GM18508 (cell line): ENCODE measurements at regions not wholly inside any gene's neighbourhood (a gene's known extent, or its start where the extent isn't known, plus 50 kb on each side); places are given as distances from the start of the nearest gene placed in this dataset.

Experiments
- ATAC-seq: cut with Tn5 transposase; IDR thresholded peaks from one replicate; pipeline ENCODE4 v1.9.1; 2021; ENCODE audit warnings: moderate number of reproducible peaks; ENCODE audit not compliant: insufficient read depth, unreplicated experiment

DNA sequence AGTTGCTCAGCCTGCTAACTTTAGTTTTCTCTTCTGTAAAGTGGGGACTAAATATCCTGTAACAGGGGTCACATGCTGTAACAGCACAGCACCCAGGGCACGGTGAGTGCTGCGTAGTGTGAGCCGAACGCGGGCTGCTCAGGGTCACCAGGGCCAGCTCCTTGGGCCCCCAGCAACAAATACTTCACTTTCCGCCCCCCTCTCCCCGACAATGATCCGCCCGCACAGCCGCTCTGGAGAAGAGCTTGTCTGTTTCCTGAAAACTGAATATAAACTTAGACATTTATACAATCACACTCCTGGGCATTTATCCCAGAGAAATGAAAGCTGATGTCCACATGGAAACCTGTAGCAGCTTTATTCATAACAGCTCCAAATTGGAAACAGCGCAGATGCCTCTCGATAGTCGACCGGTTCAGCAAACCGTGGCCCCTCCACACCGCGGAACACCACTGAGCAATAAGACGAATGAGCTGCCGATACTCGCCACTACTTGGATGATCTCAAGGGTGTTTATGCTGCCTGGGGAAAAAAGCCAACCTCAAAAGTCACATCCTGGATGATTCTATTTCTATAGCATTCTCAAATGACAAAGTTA, 267.2 kb downstream of the PARN start:
- no peak for ATAC-seq

DNA sequence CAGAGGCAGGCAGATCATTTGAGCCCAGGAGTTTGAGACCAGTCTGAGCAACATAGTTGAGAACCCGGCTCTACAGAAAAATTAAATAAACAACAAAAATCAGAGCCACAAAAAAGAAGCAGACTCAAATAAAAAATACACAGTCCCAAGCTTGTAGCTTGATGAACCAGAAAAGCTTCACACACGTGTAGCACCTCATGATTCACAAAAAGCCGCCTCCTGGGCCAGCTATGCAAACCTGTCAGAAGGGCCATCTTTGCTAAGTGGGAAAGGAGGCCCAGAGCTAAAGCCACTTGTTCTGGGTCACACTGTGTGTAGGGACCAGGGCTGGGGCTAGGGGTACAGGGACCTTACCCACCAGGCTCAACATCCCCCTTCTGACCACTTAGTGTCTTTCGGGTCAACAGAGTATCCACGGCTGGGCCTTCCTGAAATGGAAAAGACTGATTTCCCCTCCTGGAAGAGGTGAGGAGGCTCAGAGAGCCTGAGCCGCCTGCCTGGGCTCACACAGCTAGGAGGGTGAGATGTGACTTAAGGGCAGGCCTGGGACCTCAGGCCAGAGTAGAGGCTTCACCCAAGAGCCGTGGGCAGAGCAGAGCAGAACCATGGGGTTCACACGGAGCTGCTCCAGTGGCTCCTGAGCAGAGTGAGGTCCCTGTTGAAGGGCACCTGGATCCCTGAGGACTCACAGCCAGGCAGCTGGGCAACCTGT, 269.6 kb downstream of the PARN start:
- no peak for ATAC-seq

DNA sequence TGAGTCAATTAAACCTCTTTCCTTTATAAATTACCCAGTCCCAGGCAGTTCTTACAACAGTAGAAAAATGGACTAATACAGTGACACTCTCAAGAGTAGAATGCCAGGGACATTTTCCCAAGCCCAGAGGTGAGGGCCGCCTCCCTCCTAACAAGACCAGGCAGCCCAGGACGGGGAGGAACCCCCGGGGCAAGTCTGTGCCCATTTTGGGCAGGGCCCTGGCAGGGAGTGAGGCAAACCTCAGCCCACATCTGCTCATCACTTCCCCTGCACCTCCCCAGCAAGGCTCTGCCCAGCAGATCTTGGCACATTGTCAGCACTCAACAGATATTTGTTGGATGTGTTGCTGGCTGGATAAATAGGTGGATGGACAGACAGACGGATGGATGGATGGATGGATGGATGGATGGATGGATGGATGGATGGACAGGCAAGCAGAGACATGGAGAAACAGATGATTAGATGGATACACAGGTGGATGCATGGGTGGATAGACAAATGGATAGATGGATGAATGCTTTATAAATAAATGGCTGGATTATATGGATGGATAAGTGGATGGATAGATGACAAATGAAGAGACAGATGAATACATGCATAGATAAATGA, 271.3 kb downstream of the PARN start:
- no peak for ATAC-seq

DNA sequence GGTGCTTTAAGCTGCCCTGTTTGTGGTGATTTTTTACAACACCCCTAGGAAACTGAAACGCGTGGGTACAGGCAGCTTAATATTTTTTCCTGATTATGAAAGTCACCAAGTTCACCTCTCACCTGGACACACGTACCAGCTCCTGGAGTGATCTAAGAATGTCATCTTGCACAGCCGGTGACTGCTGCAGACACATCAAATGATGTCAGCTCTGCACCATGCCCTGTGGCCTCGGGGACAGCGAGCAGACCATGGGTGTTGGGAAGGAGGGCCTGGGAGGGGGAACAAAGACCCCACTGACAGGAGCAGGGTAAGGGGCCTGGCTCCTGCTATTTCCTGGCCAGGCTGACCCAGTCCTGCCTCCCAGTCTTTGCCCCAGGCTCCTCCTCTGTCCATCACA, 272.7 kb downstream of the PARN start:
- ATAC-seq, result no peak

DNA sequence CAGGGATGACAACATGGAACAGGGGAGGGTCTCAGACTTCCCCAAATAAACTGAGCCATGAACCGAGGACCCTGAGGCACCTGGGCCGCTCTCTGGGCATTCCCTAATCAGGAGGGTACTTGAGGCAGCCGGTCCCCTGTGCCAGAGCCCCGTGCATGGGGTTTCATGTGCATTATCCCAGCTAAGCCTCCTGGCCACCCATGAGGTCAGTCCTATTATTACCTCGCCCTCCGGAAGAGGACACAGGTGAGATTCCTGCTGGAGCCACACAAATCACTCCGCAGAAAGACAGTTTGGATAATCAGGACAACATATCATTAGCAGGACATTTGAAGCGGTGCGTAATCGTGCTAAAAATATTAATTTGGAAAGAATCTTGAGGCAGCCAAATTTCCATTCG, 274.0 kb downstream of the PARN start:
- ATAC-seq, result no peak

DNA sequence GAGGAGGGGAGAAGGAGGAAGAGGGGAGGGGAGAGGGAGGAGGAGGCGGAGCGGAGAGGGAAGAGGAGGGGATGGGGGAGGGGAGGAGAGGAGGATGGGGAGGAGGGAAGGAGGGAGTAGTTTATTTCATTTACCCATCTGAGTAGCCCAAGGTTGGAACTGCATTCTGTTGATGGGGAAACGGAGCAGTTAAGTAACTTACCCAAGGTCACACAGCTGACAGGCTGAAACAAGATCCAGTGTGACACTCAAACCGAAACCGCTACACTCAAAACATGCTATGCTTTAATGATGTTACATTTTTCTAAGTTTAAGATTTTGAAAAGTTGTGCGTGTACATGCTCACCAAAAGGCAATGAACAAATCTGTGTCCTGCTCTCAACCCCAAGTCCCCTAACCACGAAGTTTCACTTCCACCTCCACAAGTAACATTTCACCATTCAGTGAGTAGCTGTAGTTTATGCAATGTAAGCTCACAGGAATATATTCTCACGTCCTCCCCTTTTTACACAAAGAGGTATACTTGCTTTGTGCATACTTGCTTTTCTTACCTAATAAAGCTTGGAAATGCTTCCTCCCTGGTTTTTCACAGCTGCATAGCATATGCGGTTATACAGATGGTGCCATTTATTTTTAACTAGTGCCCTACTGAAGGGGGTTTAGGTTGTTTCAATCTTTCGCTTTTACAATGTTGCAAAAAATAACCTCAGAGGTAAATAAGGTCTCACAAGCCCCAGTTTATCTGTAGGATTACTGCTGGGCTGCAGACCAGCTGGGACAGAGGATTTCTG, 275.3 kb downstream of the PARN start:
- ATAC-seq, result peak; percentile 88

DNA sequence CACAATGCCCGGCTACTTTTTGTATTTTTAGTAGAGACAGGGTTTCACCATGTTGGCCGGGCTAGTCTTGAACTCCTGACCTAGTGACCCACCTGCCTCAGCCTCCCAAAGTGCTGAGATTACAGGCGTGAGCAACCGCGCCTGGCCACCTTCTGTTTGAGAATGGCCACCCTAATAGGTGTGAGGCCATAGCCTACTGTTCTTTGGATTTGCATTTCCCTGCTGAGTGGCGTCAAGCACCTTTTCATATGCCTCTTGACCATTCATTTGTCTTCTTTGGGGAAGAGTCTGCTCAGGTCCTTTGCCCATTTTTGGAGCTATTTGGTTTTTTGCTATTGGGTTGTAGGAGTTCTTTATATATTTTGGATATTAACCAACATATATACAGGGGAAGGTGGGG, 276.7 kb downstream of the PARN start:
- no peak for ATAC-seq

DNA sequence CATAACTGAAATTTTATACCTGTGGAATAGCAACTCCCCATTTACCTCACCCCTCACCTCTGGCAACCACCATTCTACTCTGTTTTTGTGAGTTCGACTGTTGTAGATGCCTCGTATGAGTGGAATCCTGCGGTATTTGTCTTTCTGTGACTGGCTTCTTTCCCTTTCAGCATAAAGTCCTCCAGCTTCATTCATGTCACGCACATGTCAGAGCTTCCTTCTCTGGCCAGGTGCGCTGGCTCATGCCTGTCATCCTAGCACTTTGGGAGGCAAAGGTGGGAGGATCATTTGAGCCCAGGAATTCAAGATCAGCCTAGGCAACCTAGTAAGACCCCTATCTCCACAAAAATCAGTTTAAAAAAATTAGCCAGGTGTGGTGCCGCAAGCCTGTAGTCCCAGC, 278.4 kb downstream of the PARN start:
- ATAC-seq, result no peak

DNA sequence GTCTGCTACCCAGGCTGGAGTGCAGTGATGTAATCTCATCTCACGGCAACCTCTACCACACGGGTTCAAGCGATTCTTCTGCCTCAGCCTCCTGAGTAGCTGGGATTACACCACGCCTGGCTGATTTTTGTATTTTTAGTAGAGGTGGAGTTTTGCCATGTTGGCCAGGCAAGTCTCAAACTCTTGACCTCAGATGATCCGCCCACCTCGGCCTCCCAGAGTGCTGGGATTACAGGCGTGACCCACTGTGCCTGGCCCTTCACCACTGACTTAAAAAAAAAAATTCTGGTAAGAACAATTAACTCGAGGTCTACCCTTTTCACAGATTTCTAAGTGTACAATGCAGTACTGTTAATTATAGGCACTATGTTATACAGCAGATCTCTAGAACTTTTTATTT, 279.4 kb downstream of the PARN start:
- no peak for ATAC-seq

DNA sequence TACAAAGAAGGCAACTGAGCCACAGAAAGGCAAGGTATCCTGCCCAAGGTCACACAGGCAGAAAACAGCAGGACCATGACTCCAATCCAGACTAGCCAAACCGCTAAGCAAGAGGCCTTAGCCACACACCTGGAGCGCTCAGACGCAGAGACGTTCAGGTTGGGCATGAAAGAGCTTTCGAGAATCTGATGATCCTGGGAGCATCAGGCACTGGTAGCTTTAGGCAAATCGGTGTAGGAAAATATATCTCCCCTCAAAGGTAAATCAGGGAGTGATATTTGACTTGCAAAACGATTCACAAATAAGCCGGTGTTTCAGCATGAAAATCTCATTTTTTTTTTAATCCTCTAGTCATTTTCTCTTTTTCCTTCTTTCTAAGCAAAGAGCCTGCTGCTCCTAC, 279.0 kb downstream of the MRTFB start:
- ATAC-seq, result no peak

DNA sequence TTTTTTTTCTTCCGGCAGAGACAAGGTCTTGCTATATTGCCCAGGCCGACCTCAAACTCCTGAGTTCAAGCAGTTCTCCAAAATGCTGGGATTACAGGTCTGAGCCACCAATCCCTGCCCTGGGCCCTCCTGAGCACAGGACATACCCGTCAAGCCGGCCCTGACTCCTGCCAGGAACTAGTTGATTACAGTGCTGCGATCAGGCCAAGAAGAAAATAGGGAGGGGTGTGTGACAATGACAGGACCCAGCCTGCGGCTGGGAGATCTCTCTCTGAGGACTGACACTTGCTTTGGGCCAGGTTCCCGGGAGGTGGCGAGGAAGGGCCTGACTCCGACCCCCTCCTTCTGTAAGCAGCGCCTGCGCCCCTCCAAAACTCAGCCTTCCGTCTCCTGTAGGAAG, 276.6 kb downstream of the MRTFB start:
- ATAC-seq, result no peak

DNA sequence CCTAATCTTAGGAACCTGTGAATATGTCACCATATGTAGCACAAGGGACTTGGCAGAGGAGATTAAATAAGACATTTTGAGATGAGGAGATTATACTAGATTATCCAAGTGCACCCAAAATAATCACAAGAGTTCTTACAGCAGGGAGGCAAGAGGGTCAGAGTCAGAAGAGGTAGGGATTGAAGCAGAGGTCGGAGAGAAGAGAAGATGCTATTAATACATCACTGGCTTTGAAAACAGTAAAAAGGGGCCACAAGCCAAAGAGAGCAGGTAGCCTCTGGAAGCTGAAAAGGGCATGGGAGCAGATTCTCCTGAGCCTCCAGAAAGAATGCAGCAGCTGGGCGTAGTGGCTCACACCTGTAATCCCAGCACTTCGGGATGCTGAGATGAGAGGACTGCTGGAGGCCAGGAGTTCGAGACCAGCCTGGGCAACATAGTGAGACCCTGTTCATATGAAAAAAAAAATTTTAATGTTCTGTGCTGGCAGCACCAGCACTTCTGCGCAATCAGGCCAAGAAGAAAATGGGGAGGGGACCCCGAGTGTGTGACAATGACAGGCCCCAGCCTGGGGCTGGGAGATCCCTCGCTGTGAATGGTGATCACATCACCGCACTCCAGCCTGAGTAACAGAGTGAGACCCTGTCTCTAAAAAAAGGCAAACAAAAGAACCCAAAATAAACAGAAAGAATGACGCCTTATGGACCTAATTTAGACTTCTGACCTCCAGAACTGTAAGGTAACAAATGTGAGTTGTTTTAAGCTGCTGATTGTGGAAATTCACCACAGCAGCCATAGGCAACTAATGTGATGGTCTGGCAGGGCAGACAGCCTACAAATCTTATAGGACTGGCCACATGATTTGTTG, 275.4 kb downstream of the MRTFB start:
- ATAC-seq, result no peak

DNA sequence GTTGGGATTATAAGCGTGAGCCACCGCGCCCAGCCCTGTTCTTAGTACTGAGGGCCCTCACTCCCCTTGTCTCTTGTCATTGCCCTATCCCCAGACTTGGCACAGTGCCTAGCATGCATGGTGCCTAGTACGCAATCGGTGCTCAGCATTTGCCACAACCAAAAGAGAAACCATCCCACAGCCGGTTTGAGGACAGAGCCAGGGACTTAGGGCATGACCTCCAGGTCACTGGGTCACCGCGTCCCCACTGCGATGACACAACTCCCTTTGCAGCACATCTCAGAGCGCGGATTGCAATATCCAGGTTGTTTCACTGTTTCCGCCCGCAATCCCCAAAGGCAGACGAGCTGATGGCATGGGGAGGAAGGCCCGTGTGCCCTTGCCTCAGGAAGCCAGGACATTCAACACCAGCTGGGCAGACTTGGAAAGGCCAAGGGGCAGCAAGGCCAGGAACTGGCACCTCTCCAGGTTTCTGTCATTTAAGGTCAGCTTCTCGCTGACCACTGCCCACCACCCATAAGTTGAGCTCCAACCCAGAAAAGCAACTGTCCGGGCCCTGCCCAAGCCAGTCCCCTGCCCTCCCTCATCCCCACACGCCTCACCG, 274.5 kb downstream of the MRTFB start:
- ATAC-seq, result no peak

DNA sequence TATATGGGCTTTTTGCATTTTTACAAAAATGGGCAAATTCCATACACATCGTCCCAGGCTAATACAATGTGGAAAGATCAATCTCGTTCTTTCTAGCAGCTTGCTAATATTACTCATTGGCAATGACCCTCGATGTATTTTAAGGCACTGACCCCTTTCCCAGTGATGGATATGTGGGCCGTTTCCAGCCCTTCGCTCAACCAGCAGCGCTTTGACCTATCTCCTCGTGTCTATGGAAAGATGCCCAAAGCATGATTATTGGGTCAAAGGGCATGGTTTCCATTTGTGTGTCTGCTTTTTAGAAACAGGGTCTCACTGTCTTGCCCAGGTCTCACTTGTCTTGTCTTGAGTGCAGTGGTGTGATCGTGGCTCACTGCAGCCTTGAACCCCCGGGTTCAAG, 273.8 kb downstream of the MRTFB start:
- ATAC-seq, result no peak

DNA sequence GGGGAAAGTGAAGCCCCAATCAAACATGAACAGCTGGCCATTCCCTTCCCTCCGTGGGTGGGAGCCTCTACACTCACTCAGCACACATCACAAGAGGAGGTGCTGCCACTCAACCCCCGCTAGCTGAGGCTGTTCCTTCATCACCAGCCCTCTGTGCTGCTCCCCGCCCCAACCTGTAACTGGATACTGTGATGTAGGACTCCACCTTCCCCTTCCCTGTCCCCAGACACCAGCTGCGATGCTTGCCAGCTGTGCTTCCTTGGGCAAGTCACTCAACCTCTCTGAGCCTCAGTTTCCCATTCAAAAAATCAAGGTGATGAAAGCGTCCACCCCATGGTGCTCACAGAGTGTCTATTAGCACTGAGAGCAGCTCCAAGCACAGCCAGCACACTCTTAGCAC, 273.2 kb downstream of the MRTFB start:
- ATAC-seq, result no peak

DNA sequence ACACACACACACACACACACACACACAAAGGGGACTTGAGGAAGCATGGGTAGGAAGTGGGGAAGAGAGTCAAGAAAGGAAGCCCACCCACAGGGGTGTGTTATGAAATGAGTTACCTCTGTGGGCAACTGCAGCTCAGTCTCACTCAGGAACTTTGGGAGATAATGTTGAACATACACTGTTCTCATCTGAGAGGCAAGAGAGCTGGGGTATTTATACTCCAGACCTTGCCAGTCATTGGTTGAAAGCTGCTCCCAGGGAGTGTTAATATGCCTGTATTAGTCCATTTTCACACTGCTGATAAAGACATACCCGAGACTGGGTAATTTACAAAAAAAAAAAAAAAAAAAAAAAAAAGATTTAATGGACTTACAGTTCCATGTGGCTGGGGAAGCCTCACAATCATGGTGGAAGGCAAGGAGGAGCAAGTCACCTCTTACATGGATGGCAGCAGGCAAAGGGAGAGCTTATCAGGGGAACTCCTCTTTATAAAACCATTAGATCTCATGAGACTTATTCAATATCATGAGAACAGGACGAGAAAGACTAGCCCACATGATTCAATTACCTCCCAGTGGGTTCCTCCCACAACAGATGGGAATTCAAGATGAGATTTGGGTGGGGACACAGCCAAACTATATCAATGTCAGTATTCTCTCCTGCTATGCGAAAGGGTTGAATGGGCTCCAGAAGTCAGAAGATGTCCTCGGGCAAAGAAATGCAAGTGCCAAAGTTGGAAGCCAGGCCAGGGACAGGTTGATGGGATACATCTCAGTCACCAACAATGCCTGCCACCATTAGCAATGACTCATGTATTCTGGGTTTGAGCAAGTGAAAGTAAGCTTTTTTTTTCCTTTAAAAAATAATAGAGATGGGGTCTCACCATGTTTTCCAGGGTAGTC, 270.5 kb downstream of the MRTFB start:
- ATAC-seq, result no peak

DNA sequence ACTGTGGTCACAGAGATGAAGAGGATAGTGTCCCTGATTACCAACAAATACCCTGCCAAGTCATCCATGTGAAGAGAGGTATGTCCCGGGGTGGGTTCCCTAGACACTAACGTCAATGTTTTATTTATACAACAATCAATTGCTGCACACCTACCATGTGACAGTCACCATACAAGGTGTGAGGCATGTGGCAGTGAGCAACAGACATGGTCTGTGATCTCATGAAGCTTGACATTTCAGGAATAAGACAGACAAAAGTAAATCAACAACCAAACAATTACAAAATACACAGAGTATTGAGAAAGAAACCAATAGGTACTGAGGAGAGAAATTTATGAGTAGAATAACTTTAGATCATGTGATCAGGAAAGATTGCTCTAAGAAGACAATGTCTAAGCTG, 268.6 kb downstream of the MRTFB start:
- ATAC-seq, result no peak

DNA sequence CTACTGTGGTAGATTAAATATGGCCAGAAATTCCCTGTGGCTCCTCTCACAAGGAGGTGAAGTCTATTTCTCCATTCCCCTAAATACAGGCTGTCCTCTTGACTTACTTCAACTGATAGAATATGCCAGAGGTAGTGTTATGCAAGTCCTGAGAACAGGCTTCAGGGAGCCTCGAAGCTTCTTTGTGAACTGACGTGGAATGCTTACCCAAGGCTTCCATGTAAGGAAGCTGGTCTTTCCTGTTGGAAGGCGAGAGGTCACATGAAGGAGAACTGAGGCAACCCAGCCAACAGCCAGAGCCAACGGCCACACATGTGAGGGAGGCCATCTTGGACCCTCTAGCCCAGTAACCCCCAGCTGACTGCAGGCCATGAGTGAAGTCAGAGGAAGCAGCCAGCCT, 267.9 kb downstream of the MRTFB start:
- no peak for ATAC-seq

DNA sequence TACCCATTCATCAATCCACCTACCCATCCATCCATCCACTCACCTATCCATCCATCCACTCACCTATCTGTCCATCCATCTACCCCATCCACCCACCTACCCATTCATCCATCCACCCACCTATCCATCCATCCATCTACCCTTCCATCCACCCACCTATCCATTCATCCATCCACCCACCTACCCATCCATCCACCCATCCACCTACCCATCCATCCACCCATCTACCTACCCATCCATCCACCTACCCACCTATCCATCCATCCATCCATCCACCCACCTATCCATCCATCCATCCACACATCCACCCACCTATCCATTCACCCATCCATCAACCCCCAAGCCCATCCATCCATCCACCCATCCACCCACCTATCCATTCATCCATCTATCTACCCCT, 267.1 kb downstream of the MRTFB start:
- ATAC-seq, result no peak
